Fibroblast of villous mesenchyme (primary cell): ENCODE measurements at regions not wholly inside any gene's neighbourhood (a gene's known extent, or its start where the extent isn't known, plus 50 kb on each side); places are given as distances from the start of the nearest gene placed in this dataset.

Experiments
- DNase-seq: peaks from one replicate; pipeline ENCODE4 v3.0.0-alpha.2; 2010; ENCODE audit warnings: low read depth
- H3K4me3 ChIP-seq: 2 replicates; pipeline ENCODE4 v1.5.1; 2011; ENCODE audit warnings: low read depth, mild to moderate bottlenecking, low read length
- TF ChIP-seq, protein P1 (sequence below): IDR thresholded peaks from 2 replicates; pipeline ENCODE4 v1.5.1; 2012; ENCODE audit warnings: low read depth, mild to moderate bottlenecking, low read length; ENCODE audit not compliant: insufficient read depth

DNA sequence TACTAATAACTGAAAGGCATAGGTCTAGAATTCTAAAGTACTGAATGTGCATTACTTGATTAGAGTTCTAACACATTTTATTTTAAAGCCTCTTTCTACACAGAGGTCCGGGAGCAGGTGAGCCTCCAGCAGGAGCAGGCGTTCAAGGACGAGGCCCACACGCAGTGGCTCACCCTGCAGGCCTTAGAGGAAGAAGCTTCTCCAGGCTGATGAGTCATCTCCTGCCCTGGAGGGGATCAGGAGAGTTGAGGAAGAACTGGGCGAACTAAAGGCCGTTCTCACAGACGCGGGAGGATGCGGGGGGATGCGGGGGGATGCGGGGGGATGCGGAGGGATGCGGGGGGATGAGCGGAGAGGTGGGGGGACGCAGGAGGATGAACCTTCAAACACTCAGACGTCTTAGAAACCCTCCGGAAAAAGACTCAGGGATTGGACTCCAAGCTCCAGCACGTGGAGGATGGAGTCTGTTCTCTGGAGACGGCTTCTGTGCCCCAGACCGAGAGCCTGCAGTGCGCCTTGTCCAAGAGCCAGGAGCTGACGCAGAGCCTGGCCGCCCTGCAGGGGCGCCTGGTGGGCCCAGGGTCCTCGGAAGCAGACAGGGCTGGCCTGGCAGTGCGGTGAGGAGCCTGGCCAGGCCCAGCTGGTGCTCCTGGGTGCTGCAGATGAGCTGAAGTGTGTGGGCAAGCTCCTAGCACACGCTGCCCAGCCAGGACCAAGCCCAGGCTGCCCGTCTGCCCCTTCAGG, 433.7 kb upstream of the TPK1 start:
- TF ChIP-seq, protein P1, sequence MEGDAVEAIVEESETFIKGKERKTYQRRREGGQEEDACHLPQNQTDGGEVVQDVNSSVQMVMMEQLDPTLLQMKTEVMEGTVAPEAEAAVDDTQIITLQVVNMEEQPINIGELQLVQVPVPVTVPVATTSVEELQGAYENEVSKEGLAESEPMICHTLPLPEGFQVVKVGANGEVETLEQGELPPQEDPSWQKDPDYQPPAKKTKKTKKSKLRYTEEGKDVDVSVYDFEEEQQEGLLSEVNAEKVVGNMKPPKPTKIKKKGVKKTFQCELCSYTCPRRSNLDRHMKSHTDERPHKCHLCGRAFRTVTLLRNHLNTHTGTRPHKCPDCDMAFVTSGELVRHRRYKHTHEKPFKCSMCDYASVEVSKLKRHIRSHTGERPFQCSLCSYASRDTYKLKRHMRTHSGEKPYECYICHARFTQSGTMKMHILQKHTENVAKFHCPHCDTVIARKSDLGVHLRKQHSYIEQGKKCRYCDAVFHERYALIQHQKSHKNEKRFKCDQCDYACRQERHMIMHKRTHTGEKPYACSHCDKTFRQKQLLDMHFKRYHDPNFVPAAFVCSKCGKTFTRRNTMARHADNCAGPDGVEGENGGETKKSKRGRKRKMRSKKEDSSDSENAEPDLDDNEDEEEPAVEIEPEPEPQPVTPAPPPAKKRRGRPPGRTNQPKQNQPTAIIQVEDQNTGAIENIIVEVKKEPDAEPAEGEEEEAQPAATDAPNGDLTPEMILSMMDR = no peak
- DNase-seq = no peak
- no peak overlapping the region for H3K4me3 ChIP-seq

DNA sequence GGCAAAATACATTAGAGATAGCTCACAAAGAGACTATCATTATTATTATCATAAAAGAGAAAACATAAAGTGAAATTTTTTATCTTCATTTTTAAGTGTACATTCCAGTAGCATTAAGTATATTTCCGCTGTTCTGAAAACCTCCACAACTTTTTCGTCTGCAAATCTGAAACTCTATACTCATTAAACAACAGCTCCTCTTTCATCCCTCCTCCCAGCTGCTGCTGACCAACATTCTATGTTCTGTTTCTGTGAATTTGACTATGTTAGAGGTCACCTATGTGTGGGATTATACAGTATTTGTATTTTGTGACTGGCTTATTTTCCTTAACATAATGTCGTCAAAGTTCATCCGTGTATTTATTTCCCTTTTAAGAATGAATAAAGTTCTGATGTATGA, 429.3 kb upstream of the TPK1 start:
- TF ChIP-seq, protein P1 = no peak
- H3K4me3 ChIP-seq = no peak overlapping the region
- no peak for DNase-seq

DNA sequence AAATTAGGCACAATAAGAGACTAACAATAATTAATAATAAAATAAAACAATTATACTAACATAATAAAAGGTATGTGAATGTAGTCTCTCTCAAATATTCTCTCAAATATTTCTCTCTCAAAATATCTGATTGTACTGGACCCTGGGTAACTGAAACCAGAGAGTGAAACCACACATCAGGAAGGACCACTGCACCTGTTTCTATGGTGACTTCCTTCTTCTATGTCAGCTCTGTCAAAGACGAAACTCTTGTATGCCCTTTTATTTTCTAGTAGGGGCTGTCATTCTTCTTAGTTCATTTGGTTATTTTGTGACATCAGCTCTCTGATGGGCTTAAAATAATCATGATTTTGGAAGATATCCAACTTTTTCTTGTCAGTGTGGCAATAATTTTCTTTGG, 428.0 kb upstream of the TPK1 start:
- TF ChIP-seq, protein P1 = no peak
- H3K4me3 ChIP-seq = no peak overlapping the region
- DNase-seq = no peak

DNA sequence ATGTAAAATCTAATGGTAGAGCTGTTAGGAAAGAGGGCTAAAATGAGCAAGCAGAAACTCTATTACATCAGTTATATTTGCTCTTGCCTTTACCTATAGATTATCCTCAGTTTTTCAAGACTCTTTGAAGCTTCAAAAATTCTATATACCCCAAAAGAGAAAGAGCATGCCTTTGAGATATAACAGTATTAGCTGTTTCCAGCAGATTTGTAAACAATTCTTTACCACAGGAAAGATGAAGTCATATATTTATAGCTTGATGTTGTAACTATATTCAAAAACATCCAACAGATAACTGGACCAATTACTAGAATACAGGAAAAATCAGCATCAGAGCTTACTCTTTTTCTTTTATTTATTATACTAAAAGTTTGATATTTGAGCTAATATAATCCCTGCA, 416.2 kb upstream of the TPK1 start:
- no peak overlapping the region for H3K4me3 ChIP-seq
- TF ChIP-seq, protein P1 = no peak
- no peak for DNase-seq

DNA sequence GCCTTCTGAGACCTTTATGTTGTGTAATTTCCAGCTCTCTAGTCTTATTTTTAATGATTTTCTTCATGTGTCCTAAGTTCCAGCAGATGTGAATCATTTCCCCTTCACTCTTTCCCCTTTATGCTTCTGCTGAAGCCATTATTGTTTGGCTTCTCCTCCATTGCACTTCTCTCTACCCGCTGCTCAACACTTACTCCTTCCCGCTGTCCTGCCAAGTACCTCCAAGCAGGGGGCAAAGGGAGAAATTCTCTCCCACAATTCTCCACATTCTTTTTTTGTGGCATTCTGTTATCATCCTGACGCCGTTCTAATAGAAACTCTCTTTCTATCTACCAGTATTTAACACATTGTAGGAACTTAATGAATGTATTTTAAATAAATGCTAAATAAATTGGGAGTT, 388.9 kb upstream of the TPK1 start:
- TF ChIP-seq, protein P1 = no peak
- H3K4me3 ChIP-seq = no peak overlapping the region
- DNase-seq = no peak

DNA sequence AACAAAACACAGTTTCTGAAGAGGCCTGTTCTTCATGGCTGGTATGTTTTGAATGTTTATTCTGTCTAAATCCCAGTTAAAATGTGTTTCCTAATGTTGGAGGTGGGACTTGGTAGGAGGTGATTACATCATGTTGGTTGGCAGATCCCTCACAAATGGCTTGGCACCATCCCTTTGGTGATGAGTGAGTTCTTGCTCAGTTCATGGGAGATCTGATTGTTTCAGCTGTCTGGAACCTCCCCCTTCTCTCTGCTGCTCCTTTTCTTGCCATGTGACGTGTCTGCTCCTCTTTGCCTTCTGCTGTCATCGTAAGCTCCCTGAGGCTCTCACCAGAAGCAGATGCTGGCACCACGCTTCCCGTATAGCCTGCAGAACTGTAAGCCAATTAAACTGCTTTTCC, 383.6 kb upstream of the TPK1 start:
- TF ChIP-seq, protein P1 = no peak
- H3K4me3 ChIP-seq = no peak overlapping the region
- no peak for DNase-seq

DNA sequence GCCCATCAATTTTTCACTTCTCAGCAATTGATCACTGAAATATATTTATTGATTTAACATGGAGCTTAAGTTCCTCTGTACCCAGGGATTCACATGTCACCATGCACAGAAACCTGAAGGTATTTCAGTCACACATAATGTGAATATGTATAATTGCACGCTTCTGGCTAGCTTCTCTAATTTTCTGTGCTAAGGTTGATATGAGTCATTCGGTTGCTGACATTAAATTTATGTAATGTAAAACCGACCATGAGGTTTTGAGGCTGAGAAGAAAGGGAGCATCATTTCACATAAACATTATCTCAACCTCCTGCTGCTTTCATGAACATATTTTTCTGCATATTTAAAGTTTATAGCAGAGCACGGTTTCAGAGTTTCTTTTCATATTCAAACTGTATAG, 381.0 kb upstream of the TPK1 start:
- TF ChIP-seq, protein P1 = no peak
- H3K4me3 ChIP-seq = no peak overlapping the region
- DNase-seq = no peak
